Brain pericyte (primary cell): ENCODE measurements at regions not wholly inside any gene's neighbourhood (a gene's known extent, or its start where the extent isn't known, plus 50 kb on each side); places are given as distances from the start of the nearest gene placed in this dataset.

ENCODE experiments used
- DNase-seq: peaks from one replicate; pipeline ENCODE4 v3.0.0-alpha.2; 2012; ENCODE audit warnings: low read depth, low spot score

DNA sequence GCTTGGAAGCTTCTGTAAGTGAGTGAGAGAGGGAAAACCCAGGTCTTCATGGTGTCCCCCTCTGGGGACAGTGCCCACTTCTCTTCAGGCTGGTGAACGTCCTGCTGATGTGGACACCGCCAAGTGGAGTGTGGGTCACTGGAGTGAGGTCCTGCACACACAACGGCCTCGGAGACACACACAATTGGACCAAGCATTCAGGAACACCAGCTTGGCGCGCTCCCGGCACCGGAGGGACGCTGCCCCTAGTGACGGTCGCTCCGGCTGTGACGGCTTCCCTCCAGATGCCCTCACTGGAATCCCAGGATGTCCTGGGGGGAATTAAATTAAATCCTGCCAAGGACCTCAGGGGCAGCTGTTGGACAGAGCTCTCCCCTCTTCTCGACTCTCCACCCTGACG lies 123.1 kb downstream of the ZNF664 start:
- DNase-seq, result no peak

DNA sequence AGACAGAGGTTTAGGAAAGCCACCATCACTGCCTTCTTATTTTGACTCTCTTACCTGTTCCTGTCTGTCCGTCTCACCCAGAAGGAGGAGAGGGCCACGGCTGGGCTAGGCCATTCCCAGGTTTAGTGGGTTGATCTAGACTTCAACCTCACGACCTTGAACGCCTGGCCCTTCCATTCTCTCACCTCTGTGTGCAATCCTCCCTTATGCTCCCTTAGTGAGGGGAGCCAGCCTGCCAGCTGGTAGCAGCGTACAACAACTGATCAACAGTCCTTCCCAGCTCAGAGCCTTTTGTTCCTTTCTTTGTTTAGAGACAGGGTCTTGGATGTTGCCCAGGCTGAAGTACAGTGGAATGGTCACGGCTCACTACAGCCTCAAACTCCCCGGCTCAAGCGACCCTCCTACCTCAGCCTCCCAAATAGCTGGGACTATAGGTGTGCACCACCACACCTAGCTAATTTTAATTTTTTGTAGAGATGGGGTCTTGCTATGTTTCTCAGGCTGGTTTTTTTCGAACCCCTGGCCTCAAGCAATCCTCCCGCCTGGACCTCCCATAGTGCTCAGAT lies 123.9 kb downstream of the ZNF664 start:
- DNase-seq, result no peak

DNA sequence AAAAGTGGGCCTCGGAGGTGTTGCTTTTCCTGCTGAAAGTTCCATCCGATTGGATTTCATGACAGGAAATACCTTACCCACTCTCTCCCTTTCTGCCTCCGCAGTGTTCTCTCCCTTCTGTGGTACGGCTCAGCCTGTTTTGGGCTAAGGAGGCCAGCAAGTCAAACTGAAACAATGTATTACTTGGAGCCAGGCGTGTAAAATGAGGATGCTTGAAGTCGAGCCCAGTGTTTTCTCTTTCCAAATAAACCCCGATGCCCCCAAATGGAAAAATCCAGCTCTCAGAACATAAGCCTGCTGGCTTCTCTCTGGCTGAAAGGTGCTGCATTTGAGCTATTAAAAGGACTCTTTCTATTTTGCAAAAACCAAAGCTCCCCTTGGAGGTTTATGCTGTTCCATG lies 124.7 kb downstream of the ZNF664 start:
- no peak for DNase-seq

DNA sequence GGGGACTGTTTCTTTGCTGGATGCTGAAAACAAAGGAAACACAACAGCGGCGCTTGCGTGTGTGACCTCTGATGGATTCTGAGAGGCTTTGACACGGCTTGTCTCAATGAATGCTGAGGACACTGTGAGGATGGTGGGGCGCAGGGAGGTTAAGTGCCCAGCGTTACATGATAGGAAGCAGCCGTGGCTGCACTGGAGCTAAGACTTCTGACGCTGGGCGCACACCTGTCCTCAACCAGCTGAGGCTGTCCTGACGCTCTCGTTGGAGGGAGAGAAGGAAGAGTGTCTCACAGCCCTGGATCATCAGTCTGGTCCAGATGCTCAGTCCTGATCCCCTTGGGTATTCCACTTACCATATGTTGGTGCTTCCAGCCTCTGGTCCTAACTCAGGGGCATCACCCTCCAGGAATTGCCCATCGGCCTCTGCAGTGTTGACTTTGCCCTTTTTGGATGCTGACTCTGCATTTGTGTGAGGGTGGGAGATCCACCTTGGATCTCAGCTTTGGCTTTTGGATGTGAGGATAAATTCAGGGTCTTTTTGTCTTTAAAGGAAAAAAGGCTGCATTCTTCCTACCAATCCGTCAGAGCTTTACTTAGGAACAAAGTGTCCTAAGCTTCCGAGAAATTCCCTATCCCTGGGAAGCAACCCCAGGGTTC lies 125.2 kb downstream of the ZNF664 start:
- DNase-seq, result no peak

DNA sequence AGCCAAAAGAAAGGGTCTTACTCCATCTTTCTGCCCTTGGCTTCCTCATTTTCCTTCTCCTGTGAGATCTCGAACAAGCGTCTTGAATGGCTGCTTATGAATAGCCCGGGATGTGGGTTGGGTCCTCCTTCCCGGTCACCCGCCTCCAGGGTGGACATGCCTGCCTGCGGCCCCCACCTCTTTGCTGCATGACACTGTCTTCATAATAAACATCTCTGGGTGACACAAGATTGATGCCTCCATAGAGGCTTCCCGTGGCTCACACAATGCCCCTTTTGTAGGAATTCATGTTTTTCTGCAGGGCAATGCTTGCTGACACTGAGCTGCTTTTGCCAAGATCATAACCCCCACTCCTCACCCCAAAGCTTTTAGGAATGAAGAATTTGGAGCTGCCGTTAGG lies 125.9 kb downstream of the ZNF664 start:
- no peak for DNase-seq

DNA sequence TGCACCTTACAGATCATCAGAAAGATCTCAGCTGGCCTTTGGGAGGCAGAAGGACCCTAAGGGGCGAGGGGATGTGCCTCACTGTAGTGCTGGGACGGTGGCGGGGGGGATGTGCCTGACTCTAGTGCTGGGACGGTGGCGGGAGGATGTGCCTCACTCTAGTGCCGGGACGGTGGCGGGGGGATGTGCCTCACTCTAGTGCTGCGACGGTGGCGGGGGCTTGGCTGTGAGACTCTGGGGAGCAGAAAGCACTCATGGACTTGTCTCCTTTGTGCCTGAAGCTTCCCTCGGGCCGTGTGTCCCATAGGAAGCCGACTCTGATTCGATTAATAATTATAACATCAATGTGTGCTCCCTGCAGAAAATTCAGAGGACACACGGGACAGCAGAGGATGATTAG lies 126.6 kb downstream of the ZNF664 start:
- no peak for DNase-seq

DNA sequence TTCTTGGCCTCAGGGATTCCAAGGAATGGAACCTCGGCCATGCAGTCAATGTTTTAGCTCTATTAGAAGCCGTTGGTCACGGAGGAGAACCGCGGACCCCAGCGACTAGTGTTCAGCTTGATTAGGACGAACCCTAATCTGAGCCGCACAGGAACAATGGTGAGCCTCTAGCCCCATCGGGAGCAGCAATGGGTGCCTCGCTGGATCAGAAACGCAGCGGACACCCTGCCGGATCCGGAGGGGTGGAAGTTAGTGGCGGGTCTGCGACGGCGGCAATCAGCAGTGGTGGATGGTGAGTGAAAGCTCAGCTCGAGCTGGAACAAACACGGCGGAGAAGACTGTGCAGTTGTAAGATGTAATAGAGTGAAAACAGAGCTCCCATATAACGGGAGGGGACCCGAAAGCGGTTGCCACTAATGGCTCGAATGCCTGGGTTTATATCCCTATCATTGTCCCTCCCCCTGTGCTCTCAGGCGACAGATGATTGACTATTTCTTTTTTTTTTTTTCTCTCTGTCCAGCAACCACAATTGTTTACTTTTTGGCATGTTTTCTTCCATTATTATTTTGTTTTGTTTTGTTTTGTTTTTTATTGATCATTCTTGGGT lies 127.7 kb downstream of the ZNF664 start:
- no peak for DNase-seq

DNA sequence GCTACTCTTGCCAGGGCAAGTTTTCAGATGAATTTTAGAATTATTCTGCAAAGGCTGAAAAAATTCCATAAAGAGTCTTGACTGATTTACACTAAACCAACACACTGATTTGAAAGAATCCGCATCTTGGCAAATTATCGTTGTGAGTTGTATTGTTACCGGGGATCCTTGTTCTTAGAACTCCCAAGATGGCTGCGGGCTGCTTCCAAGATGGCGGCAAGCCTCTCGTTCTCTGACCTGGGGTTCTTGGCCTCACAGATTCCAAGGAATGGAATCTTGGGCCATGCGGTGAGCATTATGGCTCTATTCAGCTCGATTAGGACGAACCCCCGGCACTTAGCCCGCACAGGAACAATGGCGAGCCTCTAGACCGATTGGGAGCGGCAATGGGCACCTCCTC lies 132.5 kb downstream of the ZNF664 start:
- no peak for DNase-seq

DNA sequence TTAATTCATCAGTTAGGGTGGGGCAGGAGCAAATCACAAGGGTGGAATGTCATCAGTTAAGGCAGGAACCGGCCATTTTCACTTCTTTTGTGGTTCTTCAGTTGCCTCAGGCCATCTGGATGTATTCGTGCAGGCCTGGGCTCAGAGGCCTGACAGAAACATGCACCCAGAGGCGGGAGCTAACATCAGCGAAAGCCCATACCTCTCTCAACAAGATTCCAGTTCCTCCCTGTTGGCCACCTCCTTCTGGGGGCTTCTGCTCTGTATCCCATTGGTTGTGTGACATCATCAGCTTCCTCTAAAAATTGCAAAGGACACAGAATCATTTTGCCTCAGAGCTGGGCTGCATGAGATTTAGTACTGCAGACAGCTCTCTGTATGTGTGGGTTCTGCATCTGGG lies 134.3 kb downstream of the ZNF664 start:
- DNase-seq, result no peak

DNA sequence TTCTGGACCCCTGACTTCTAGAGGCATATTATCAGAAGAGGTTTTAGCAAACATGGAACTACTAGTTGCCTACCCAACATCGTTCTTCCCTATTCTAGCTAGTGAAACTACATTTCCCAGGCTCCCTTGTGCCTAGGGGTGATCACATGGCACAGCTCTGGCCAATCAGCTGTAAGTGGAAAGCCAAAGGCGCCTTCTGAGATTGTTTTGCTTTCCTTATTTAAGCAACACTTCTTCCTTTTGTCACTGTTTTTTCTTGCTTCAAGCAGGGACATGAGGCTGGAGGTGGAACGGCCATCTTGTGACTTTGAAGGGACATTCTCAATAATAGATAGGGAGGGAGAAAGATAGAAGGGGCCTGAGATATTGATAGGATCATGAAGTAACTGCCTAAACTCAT lies 136.7 kb downstream of the ZNF664 start:
- no peak for DNase-seq

DNA sequence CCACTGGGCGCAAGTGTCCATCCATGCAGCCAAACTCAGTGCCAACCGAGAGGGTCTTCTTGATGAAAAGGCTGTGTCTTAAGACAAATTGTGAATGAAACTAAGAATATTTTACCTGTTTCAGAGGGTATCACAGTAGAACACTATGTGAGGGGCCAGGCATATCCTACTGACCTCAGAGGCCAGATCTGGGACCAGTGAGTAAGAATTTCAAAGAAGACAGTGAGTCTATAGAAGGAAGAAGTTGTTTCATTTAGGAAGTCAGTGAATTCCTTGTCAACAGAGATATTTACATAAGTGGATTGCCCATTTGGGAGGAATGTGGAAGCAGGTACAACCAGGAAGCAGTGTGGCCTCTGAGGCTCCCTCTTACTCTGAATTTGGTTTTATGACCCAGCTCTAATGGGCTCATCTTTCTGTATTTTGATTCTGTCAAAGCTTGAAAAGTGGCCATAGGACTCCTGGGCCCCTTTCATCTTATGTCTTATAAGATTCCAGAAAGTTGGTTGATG lies 137.4 kb downstream of the ZNF664 start:
- no peak for DNase-seq

DNA sequence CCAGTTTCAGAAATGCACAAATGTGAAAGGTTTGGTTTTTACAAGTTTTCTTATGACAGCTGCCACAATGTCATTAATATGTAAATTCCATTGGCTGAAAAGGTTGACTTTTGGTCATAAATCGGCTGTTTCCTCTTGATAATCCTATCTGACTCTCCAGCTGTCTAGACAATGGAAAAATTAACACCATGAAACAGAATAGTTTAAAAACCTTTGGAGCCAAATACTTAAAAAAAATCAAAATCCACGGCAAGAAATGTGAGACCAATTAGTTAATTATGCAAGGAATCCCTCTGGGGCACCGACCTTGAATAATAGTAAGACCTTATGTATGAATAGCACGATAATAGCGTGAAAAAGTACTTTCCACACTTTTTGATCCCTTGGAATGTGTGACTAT lies 138.0 kb downstream of the ZNF664 start:
- DNase-seq, result no peak

DNA sequence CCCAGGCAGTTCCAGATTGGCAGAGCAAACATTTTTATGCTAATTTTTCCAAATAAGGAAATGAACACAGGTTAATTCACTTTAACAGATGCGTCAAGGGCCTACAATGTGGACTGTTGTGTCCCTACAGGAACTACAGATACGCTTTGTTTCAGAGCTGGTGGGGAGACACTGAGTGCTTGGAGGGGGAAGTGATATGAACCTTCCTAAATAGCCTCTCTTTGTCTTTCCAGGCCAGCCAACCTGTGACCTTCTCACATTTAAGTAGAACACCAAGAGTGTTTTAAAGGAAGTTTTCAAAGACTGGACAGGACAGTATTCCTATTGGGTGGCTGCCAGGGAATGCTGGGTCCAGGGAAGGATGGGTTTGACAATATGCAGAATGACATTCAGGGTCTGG lies 141.3 kb downstream of the ZNF664 start:
- no peak for DNase-seq

DNA sequence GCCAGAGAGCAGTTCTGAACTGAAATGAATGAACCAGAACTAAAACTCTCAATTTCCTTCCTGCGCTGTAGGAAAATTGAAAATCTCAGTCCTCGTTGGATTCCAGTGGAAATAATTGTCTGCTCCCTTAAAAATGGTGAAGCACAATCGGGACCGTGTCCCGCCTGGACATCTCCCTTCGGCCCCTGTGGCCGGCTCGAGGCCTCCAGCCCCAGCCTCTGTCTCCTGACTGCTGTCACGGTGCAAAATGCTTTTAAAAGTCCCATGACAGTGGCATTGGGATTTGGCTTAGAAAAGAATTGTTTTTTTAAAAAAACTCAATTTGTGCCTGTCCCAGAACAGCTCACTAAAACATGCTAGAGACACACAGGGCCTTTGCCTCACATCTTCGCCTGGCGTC lies 142.5 kb downstream of the ZNF664 start:
- no peak for DNase-seq

DNA sequence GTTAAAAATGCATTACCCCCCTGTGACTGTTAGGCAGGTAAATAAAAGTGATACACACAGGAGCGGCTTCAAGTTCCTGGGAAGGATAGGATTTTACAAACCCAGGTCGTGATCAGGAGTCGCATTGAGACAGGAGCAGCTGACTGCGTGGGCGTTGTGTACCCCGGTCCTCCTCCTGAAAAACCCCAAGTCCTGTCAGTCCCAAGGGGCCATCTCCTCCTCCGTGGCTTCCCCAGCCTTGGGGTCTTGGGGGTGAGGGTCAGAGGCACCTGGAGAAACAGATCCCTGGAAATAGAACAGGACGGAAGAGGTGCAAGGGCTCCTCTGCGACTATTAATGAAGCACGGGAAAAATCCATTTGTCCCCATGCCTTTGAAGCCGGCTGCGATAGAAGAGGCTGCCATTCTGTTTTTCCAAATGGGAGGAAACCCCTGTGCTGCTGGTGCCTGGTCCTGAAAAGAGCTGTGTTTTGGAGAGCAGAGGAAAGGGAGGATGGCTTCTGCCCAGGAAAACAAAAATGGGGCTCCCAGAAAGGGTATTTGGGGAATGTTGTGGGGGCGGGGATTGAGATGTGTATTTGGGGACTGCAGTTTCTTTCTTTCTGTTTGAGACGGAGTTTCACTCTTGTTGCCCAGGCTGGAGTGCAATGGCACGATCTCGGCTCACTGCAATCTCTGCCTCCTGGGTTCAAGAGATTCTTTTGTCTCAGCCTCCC lies 143.1 kb downstream of the ZNF664 start:
- DNase-seq, result no peak

DNA sequence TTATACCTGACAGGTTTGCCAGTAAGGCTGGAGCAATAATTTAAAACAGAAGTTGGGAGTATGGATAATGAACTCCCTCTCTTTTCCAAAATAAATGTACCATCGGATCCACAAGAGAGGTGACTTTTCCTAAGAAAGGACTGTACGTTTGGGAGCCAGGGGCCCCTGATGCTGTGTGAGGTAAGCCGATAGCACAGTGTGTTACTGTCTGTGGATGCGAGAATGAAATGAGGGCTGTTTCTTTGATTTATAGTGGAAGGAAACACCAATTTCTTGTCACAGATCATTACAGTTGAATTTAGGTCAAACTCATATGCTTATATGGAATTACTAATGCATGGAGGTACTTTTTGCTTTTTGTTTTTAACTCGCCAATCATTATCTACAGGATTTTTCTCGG lies 147.7 kb downstream of the ZNF664 start:
- no peak for DNase-seq

DNA sequence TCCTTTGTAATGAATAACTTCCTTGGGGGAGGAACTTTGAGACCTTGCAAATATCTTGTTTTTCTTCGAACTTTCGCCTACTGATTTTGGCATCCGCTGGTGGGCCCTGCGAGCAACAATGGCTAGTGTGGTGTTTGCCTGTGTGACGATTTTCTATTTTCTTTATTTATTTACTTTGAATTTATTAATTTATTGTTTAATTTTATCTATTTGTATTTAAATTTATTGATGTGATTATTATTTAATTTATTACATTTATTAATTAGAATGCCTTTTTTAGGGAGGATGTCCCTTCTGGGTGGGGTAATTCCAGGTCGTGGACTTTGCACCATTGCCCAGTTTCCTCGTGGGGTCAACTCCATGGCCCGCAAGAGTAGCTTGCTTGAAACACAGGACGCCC lies 149.7 kb downstream of the ZNF664 start:
- DNase-seq, result no peak

DNA sequence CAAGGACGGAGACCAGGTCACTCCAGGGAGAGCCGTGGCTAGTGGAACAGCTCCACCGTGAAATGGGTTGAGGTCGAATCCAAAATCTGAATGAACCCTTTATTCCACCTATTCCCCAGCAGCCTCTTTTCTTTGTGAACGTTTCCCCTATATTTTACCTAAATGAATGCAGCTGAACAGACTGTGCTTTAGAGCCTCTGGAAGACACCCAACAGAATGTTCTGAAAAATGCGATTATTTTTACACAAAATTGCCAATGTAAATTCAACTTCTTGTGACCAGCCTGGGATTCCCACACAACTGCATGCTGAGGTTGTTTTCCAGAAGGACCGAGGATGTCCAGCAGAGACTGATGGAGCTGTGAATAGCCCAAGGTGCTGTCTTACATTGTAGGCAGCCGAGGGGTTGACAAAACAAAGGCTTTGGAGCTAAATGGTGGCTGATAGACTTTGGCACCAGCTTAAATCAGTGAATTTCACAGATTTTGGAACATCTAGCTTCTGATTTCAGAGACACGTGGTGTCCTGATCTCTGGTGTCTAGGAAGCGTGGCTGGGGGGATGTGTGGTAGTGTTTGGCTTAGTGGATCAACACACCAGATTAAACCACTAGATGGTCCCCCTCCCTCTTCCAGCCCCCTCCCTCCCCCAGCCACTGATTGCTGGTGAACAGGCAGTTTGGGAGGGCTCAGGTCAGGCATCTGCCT lies 150.4 kb downstream of the ZNF664 start:
- no peak for DNase-seq

DNA sequence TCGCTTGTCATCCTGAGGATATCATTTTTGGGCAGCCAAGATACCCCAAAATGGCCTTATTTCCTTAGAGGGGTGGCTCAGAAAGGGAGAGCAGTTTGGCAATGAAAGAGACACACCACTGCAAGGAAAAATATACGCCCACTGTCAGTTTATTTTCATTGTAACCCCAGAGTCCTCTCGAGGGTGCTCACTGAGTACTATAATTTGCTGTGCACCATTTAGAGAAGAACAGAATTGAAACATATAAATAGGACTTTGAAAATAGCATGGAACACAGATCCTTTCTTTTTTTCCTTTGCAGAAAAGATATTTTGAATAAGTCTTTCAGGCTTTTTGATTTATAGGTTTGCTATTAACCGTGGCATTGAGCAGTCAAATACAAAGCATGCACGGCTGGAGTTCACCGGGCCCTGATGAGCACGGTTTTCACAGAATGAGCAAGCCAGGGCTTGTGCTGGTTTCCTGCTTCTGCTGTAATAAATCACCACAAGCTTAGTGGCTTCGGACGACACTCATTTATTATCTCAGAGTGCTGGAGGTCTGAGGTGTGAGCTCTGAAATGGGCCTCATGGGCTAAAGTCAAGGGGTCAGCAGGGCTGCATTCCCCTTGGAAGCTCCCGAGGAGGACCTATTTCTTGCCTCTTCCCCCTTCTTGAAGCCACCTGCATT lies 152.3 kb downstream of the ZNF664 start:
- no peak for DNase-seq

DNA sequence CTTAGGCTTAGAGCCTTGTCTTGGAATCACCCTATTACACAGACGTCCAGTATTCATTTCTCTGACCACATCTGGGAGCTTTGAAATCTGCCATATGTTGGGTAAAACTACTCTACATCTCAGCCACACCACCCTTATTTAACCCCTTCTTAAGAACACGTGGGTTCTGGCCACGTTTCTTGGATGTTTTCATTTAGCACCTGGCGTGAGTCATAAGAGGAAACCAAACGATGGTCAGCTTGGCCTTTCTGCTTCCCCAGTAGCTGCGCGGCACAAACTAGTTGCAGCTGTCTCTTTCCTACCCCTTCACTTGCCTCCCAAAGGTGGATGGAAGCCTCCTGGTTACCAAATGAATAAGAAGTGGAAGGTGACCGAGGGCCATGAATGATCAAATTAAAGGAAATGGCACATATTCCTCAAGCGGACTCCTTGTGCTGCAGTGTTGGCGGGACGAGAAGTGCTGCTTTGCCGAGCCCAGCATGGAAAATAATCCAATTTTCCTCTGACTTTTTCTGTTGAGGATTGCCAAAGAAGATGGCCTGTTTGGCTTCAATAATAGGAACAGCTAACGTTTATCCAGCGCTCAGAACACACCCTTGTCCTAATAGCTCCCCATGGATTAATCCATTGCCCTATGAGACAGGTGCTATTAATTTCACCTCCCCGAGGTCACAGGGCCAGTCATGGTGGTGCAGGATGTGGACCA lies 154.1 kb downstream of the ZNF664 start:
- DNase-seq, result no peak

DNA sequence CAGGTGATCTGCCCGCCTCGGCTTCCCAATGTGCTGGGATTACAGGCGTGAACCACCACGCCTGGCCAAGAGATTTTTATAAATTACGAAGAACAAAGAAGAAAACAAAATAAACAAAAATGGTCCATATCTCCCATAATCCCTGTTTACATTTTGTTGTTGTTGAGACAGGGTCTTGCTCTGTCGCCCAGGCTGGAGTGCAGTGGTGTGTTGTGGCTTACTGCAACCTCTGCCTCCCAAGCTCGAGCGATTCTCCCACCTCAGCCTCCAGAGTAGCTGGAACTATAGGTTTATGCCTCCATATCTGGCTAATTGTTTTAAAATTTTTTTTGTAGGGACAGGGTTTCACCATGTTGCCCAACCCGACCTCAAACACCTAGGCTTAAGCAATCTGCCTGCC lies 156.1 kb downstream of the ZNF664 start:
- DNase-seq, result no peak
